ENCODE measurements at regions not wholly inside any gene's neighbourhood (a gene's known extent, or its start where the extent isn't known, plus 50 kb on each side); places are given as distances from the start of the nearest gene placed in this dataset.

GRCh38 chr18:22099925-22100324, 69.5 kb upstream of the GATA6 start (continued):
- TF ChIP-seq ZNF605 (CRISPR knock-in tag; IDR thresholded peaks at IDR 0.05) (no peak), GRHL1 (CRISPR knock-in tag; conservative IDR thresholded peaks at IDR 0.05) (no peak)

GRCh38 chr18:22101731-22102130, 67.7 kb upstream of the GATA6 start:
- no peaks in the 10 kb centered on the region for H3K36me3 ChIP-seq (replicated peaks in 1 of 2; ENCODE audit: control insufficient read depth in 1 of 2, insufficient read depth in 2 of 2, low read length in 2 of 2)
- no peaks in the 10 kb centered on the region for H3K27me3 ChIP-seq (ENCODE audit: control insufficient read depth in 1 of 2, insufficient read depth in 2 of 2, low read length in 2 of 2)
- BruUV-seq (replicated peaks), result no TSS peak
- POLR2A ChIA-PET, result no interaction called here
- intact Hi-C loops (cut with micrococcal nuclease; ENCODE audit: unreplicated experiment) (no loop called here), in situ Hi-C loops (cut with HindIII; ENCODE audit: extremely low pct_ligation_motif_present, low pct_unique_long_range_greater_than_20kb) (no loop called here)
- ATAC-seq (no peak), FAIRE-seq (no peak), DNase-seq (ENCODE audit: low spot score) (no peak)
- H4K20me1 ChIP-seq (ENCODE audit: insufficient read depth, low read length), result no peaks in the 10 kb centered on the region
- H3K79me2 ChIP-seq (ENCODE audit: insufficient read depth, low read length), result no peaks in the 10 kb centered on the region
- no peak overlapping the region for H3K4me3 ChIP-seq (replicated peaks in 1 of 3; ENCODE audit: insufficient read depth in 1 of 3, low read depth in 2 of 3, low read length in 3 of 3)
- CTCF ChIA-PET (ENCODE audit: low intra/inter-chr PET ratio, low total read pairs), result no interaction called here
- H3K4me1 ChIP-seq (ENCODE audit: insufficient read depth, low read length), result peaks cover 11% of the 10 kb centered on the region
- H3K4me2 ChIP-seq (ENCODE audit: low read depth, low read length), result no peak overlapping the region
- WGBS (ENCODE audit: low lambda C conversion rate), result 45% methylated on average over 4 of the region's 4 CpGs
- no peaks in the 10 kb centered on the region for H3K9me3 ChIP-seq (ENCODE audit: low read length)
- H3K27ac ChIP-seq (ENCODE audit: extremely low read length, insufficient read depth, low read length), result no peak overlapping the region
- H3K9ac ChIP-seq (ENCODE audit: insufficient read depth, low read depth, low read length), result no peak overlapping the region
- H2AFZ ChIP-seq (ENCODE audit: low read length), result no peak overlapping the region
- TF ChIP-seq HMGXB3 (CRISPR knock-in tag; IDR thresholded peaks at IDR 0.05; ENCODE audit: borderline replicate concordance), result no peak
- no peak for TF ChIP-seq KDM1A (CRISPR knock-in tag; IDR thresholded peaks at IDR 0.05)
- TF ChIP-seq ZNF383 (CRISPR knock-in tag; IDR thresholded peaks at IDR 0.05; ENCODE audit: borderline replicate concordance), result no peak
- TF ChIP-seq ZNF335 (CRISPR knock-in tag; IDR thresholded peaks at IDR 0.05), result no peak
- TF ChIP-seq RNF219 (CRISPR knock-in tag; IDR thresholded peaks at IDR 0.05), result no peak
- no peak for TF ChIP-seq CHCHD3 (CRISPR knock-in tag; IDR thresholded peaks at IDR 0.05)
- no peak for TF ChIP-seq STAT5B (CRISPR knock-in tag; IDR thresholded peaks at IDR 0.05)
- TF ChIP-seq ZNF713 (CRISPR knock-in tag; IDR thresholded peaks at IDR 0.05), result no peak
- TF ChIP-seq SKIL (CRISPR knock-in tag; IDR thresholded peaks at IDR 0.05; ENCODE audit: borderline replicate concordance), result no peak
- TF ChIP-seq ZGPAT (CRISPR knock-in tag; IDR thresholded peaks at IDR 0.05), result no peak
